ENCODE measurements at regions not wholly inside any gene's neighbourhood (a gene's known extent, or its start where the extent isn't known, plus 50 kb on each side); places are given as distances from the start of the nearest gene placed in this dataset.
"Not testable (repeated sequence)": the region's sequence is repeated elsewhere in the genome, so short reads cannot be mapped to it uniquely, and the experiment has no call there.

- DNase-seq = no peak
Observed at GRCh38 chr13:89402211-89402610, 1731.0 kb downstream of the SLITRK5 start.

- DNase-seq = not testable (repeated sequence)
Observed at GRCh38 chr13:89406096-89406495, 1734.9 kb downstream of the SLITRK5 start.

GRCh38 chr13:89407357-89407756 is 1736.2 kb downstream of the SLITRK5 start:
- DNase-seq = no peak

- DNase-seq = no peak
Observed at GRCh38 chr13:89432997-89433396, 1761.8 kb downstream of the SLITRK5 start.

GRCh38 chr13:89434624-89435023 is 1763.5 kb downstream of the SLITRK5 start:
- DNase-seq = not testable (repeated sequence)

- DNase-seq = no peak
Observed at GRCh38 chr13:89454681-89455080, 1783.5 kb downstream of the SLITRK5 start.

GRCh38 chr13:89455225-89455624 is 1784.1 kb downstream of the SLITRK5 start:
- DNase-seq = no peak

GRCh38 chr13:89455741-89456140 is 1784.6 kb downstream of the SLITRK5 start:
- no peak for DNase-seq

GRCh38 chr13:89457977-89458376 is 1786.8 kb downstream of the SLITRK5 start:
- DNase-seq = no peak

GRCh38 chr13:89458456-89458855 is 1787.3 kb downstream of the SLITRK5 start:
- DNase-seq = no peak

- DNase-seq = not testable (repeated sequence)
Observed at GRCh38 chr13:89460895-89461294, 1789.7 kb downstream of the SLITRK5 start.

- DNase-seq = no peak
Observed at GRCh38 chr13:89465366-89465765, 1794.2 kb downstream of the SLITRK5 start.

GRCh38 chr13:89468081-89468480 is 1796.9 kb downstream of the SLITRK5 start:
- no peak for DNase-seq

GRCh38 chr13:89470901-89471300 is 1799.7 kb downstream of the SLITRK5 start:
- no peak for DNase-seq

GRCh38 chr13:89474432-89474831 is 1803.3 kb downstream of the SLITRK5 start:
- DNase-seq = no peak

GRCh38 chr13:89486065-89486464 is 1814.9 kb downstream of the SLITRK5 start:
- DNase-seq = no peak

- no peak for DNase-seq
Observed at GRCh38 chr13:89486709-89487108, 1815.5 kb downstream of the SLITRK5 start.

- no peak for DNase-seq
Observed at GRCh38 chr13:89490661-89491060, 1819.5 kb downstream of the SLITRK5 start.

- DNase-seq = no peak
Observed at GRCh38 chr13:89496478-89496877, 1825.3 kb downstream of the SLITRK5 start.

- DNase-seq = no peak
Observed at GRCh38 chr13:89497658-89498057, 1826.5 kb downstream of the SLITRK5 start.

GRCh38 chr13:89502286-89502685 is 1831.1 kb downstream of the SLITRK5 start:
- DNase-seq = no peak

- no peak for DNase-seq
Observed at GRCh38 chr13:89514534-89515312, 1832.8 kb upstream of the MIR17HG start.

- DNase-seq = no peak
Observed at GRCh38 chr13:89515948-89516347, 1831.5 kb upstream of the MIR17HG start.

GRCh38 chr13:89518289-89519077 is 1829.0 kb upstream of the MIR17HG start:
- no peak for DNase-seq

All from NCI-H2107 (cell line).